ENCODE measurements at regions not wholly inside any gene's neighbourhood (a gene's known extent, or its start where the extent isn't known, plus 50 kb on each side); places are given as distances from the start of the nearest gene placed in this dataset.

DNA sequence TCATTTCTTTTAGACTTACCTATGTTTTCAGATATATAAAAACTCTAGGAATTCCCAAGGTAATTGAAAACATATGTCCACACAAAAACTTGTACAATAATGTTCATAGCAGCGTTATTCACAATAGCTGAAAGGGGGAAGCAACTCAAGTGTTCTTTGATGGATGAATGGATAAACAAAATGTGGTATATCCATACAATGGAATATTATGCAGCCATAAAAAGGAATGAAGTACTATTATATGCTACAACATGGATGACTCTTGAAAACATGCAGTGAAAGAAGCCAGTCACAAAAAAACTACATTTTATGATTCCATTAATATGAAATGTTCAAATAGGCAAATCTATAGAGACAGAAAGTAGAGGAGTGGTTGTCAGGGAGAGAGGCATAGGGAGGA is 62.2 kb upstream of the WDR26 start:
- whole genome bisulfite sequencing (ENCODE audit: insufficient coverage, insufficient replicate concordance, low lambda C conversion rate, missing lambda C conversion rate): 93% methylated on average over 1 of the region's 1 CpG
- no peak overlapping the region for H3K4me3 ChIP-seq
- peaks cover 29% of the 10 kb centered on the region for H3K4me1 ChIP-seq (ENCODE audit: control insufficient read depth, insufficient read depth, low read length)
- in situ Hi-C loops (cut with MboI) (no loop called here), intact Hi-C loops (cut with micrococcal nuclease; ENCODE audit: unreplicated experiment) (loop anchor here (5.0 kb wide), 1 partner anchor 235 kb away; no protein-coding TSS in a partner anchor)
- SMC1A ChIA-PET (ENCODE audit: uncharacterized antibody, unreplicated experiment): interaction anchor here (0.6 to 1.1 kb wide), 2 partner anchors 12 to 148 kb away, joined by 3 read pairs; no protein-coding TSS in a partner anchor
- FAIRE-seq (no peak), ATAC-seq (no peak), DNase-seq (ENCODE audit: low read depth, low spot score) (no peak)
- no peak overlapping the region for H3K9ac ChIP-seq (ENCODE audit: control insufficient read depth, insufficient read depth, low read length)
- RAD21 ChIA-PET (ENCODE audit: unreplicated experiment): interaction anchor here (2.1 kb wide), 1 partner anchor 96 kb away, joined by 5 read pairs; no protein-coding TSS in a partner anchor
- no peak overlapping the region for H3K4me2 ChIP-seq (ENCODE audit: control insufficient read depth, insufficient read depth)
- no peaks in the 10 kb centered on the region for H4K20me1 ChIP-seq (ENCODE audit: control insufficient read depth, insufficient read depth)
- H3K27ac ChIP-seq (ENCODE audit: control insufficient read depth, insufficient read depth): peak overlapping the region; percentile 92; the same call in 1 of the 2 replicates
- no peaks in the 10 kb centered on the region for H3K27me3 ChIP-seq (replicated peaks in 1 of 2; ENCODE audit: control insufficient read depth in 2 of 2, insufficient read depth in 2 of 2, low read length in 1 of 2)
- BruUV-seq (replicated peaks): no TSS peak
- H3K9me3 ChIP-seq (replicated peaks; ENCODE audit: control insufficient read depth, insufficient read depth, low read length): no peaks in the 10 kb centered on the region; the same call in 2 of the 3 replicates
- POLR2A ChIA-PET: no interaction called here
- no peak for TF ChIP-seq RAD51 (IDR thresholded peaks at IDR 0.05)
- no peak for TF ChIP-seq EED (IDR thresholded peaks at IDR 0.05; ENCODE audit: low read depth)
- no peak for TF ChIP-seq NFYB (IDR thresholded peaks at IDR 0.05; ENCODE audit: insufficient read depth, low read depth, low read length)
- no peak for TF ChIP-seq MEF2B (IDR thresholded peaks at IDR 0.05; ENCODE audit: partially characterized antibody, poor library complexity, severe bottlenecking)
- no peak for TF ChIP-seq CEBPZ (IDR thresholded peaks at IDR 0.05; ENCODE audit: low read depth, low read length)
- TF ChIP-seq ESRRA (IDR thresholded peaks at IDR 0.05; ENCODE audit: low read length): no peak
- TF ChIP-seq PAX5 (IDR thresholded peaks at IDR 0.05; ENCODE audit: borderline replicate concordance, low read depth, low read length): no peak
- TF ChIP-seq BCL3 (IDR thresholded peaks at IDR 0.05; ENCODE audit: borderline replicate concordance, insufficient read depth, low read depth, low read length, poor library complexity, severe bottlenecking): no peak
- TF ChIP-seq POLR2AphosphoS5 (IDR thresholded peaks at IDR 0.05; ENCODE audit: low read length): no peak
- TF ChIP-seq CHD4 (IDR thresholded peaks at IDR 0.05): no peak
- no peak overlapping the region for H2AFZ ChIP-seq (ENCODE audit: control insufficient read depth, low read depth, low read length)
- H3K79me2 ChIP-seq (ENCODE audit: control insufficient read depth, insufficient read depth, low read length): no peaks in the 10 kb centered on the region
- H3K36me3 ChIP-seq (ENCODE audit: control insufficient read depth in 2 of 2, insufficient read depth in 2 of 2, low read length in 1 of 2): no peaks in the 10 kb centered on the region
- CTCF ChIA-PET: interaction anchor here (3.9 kb wide), 1 partner anchor 16 kb away, joined by 31 read pairs; no protein-coding TSS in a partner anchor

All from GM12878 (cell line).